Small intestine (tissue), 7 donors: ENCODE measurements at regions not wholly inside any gene's neighbourhood (a gene's known extent, or its start where the extent isn't known, plus 50 kb on each side); places are given as distances from the start of the nearest gene placed in this dataset.

Experiments
- DNase-seq, 2 donors: peaks; one replicate each; pipeline versions ENCODE4 v3.0.0 to v3.0.0-alpha.2; 2013
- FAIRE-seq: peaks from 2 replicates; lab custom pipeline; 2012; peaks lifted over from hg19 to GRCh38; lab: Jason Lieb, UNC
- H3K27ac ChIP-seq, 3 donors: one replicate each; pipeline ENCODE4 v1.5.1; 2013; ENCODE audit warnings: low read length in 2 of 3, mild to moderate bottlenecking in 2 of 3, control low read depth in 1 of 3, inconsistent platforms in 1 of 3, low read depth in 1 of 3, moderate library complexity in 1 of 3
- H3K27me3 ChIP-seq, 3 donors: one replicate each; pipeline ENCODE4 v1.6.1; 2013; ENCODE audit warnings: low read length in 3 of 3, inconsistent platforms in 1 of 3; ENCODE audit not compliant: control insufficient read depth in 3 of 3, insufficient read depth in 3 of 3
- H3K36me3 ChIP-seq, 3 donors: one replicate each; pipeline ENCODE4 v1.6.1; 2013; ENCODE audit warnings: low read length in 3 of 3, inconsistent platforms in 1 of 3, low read depth in 1 of 3, mild to moderate bottlenecking in 1 of 3, moderate library complexity in 1 of 3; ENCODE audit not compliant: control insufficient read depth in 3 of 3, insufficient read depth in 2 of 3
- H3K4me1 ChIP-seq, 3 donors: one replicate each; pipeline ENCODE4 v1.6.1; 2013; ENCODE audit warnings: low read length in 2 of 3, inconsistent platforms in 1 of 3, low read depth in 1 of 3, mild to moderate bottlenecking in 1 of 3, moderate library complexity in 1 of 3; ENCODE audit not compliant: control insufficient read depth in 3 of 3, insufficient read depth in 2 of 3
- H3K4me3 ChIP-seq, 3 donors: one replicate each; pipeline ENCODE4 v1.5.1; 2013; ENCODE audit warnings: low read length in 3 of 3, control low read depth in 1 of 3, inconsistent platforms in 1 of 3, low read depth in 1 of 3, mild to moderate bottlenecking in 1 of 3, moderate library complexity in 1 of 3
- H3K9me3 ChIP-seq, 2 donors: one replicate each; pipeline ENCODE4 v1.6.1; 2013; ENCODE audit warnings: low read depth in 1 of 2, low read length in 1 of 2; ENCODE audit not compliant: control insufficient read depth in 2 of 2, insufficient read depth in 1 of 2
- WGBS, 3 donors: extraction: QIAGEN DNeasy Blood & Tissue Kit; methylation state at CpG; one replicate each; pipeline ENCODE4 v1.1.7; 2013; 5-methylcytosine and 5-hydroxymethylcytosine counted together
- donor health status: healthy with polysubstance abuse.
- donor health status: control.
- donor health status: control.
- donor health status: Bipolar disorder and iron deficiency.
- donor health status: healthy.

GRCh38 chr7:114790521-114790920 is 131.4 kb upstream of the MDFIC start:
- WGBS, 3 donors, result 28 to 58% (median 30%) methylated on average over 1 of the region's 1 CpG
- no peaks in the 10 kb centered on the region for H3K4me1 ChIP-seq
- no peak overlapping the region for H3K4me3 ChIP-seq
- no peak overlapping the region for H3K27ac ChIP-seq
- no peaks in the 10 kb centered on the region for H3K9me3 ChIP-seq
- DNase-seq, result no peak
- no peaks in the 10 kb centered on the region for H3K27me3 ChIP-seq
- no peaks in the 10 kb centered on the region for H3K36me3 ChIP-seq
- FAIRE-seq, result no peak

- Histone ChIP-seq H3K36me3 (no peaks in the 10 kb centered on the region), H3K27ac (no peak overlapping the region), H3K4me3 (no peak overlapping the region), H3K27me3 (no peaks in the 10 kb centered on the region), H3K4me1 (no peaks in the 10 kb centered on the region), H3K9me3 (no peaks in the 10 kb centered on the region)
- FAIRE-seq (no peak), DNase-seq (no peak)
- 59 to 74% (median 65%) methylated on average over 4 of the region's 4 CpGs for WGBS, 3 donors
Measured at GRCh38 chr7:114791771-114792170, 130.1 kb upstream of the MDFIC start.

- DNase-seq (no peak), FAIRE-seq (no peak)
- WGBS, 3 donors, result 37 to 49% (median 41%) methylated on average over 5 of the region's 5 CpGs
- no peak overlapping the region for H3K27ac ChIP-seq
- no peak overlapping the region for H3K4me3 ChIP-seq
- no peaks in the 10 kb centered on the region for H3K4me1 ChIP-seq
- no peaks in the 10 kb centered on the region for H3K36me3 ChIP-seq
- no peaks in the 10 kb centered on the region for H3K27me3 ChIP-seq
- H3K9me3 ChIP-seq, result no peaks in the 10 kb centered on the region
Measured at GRCh38 chr7:114793155-114793845, 128.6 kb upstream of the MDFIC start.

- no peak for DNase-seq
- Histone ChIP-seq H3K27me3 (no peaks in the 10 kb centered on the region), H3K4me3 (no peak overlapping the region), H3K27ac (no peak overlapping the region), H3K36me3 (no peaks in the 10 kb centered on the region), H3K9me3 (no peaks in the 10 kb centered on the region), H3K4me1 (no peaks in the 10 kb centered on the region)
- FAIRE-seq, result no peak
- WGBS, 3 donors, result 65 to 72% (median 71%) methylated on average over 2 of the region's 2 CpGs
Measured at GRCh38 chr7:114795475-114795874, 126.4 kb upstream of the MDFIC start.

GRCh38 chr7:114799628-114800028 is 122.3 kb upstream of the MDFIC start:
- Histone ChIP-seq H3K27ac (no peak overlapping the region), H3K4me3 (no peak overlapping the region), H3K27me3 (no peaks in the 10 kb centered on the region), H3K4me1 (no peaks in the 10 kb centered on the region), H3K36me3 (no peaks in the 10 kb centered on the region), H3K9me3 (no peaks in the 10 kb centered on the region)
- WGBS, 3 donors, result 42 to 69% (median 60%) methylated on average over 4 of the region's 4 CpGs
- DNase-seq, result no peak
- FAIRE-seq, result no peak

- Histone ChIP-seq H3K36me3 (no peaks in the 10 kb centered on the region), H3K9me3 (no peaks in the 10 kb centered on the region), H3K4me3 (no peak overlapping the region), H3K4me1 (no peaks in the 10 kb centered on the region), H3K27me3 (no peaks in the 10 kb centered on the region), H3K27ac (no peak overlapping the region)
- FAIRE-seq (no peak), DNase-seq (no peak)
- WGBS, 3 donors, result 55 to 78% (median 67%) methylated on average over 4 of the region's 4 CpGs
Measured at GRCh38 chr7:114802632-114803031, 119.3 kb upstream of the MDFIC start.

- no peaks in the 10 kb centered on the region for H3K4me1 ChIP-seq
- no peak overlapping the region for H3K4me3 ChIP-seq
- no peak for FAIRE-seq
- no peak for DNase-seq
- no peaks in the 10 kb centered on the region for H3K27me3 ChIP-seq
- no peaks in the 10 kb centered on the region for H3K9me3 ChIP-seq
- WGBS, 3 donors, result 32 to 66% (median 54%) methylated on average over 2 of the region's 2 CpGs
- H3K36me3 ChIP-seq, result no peaks in the 10 kb centered on the region
- no peak overlapping the region for H3K27ac ChIP-seq
Measured at GRCh38 chr7:114806590-114807162, 115.2 kb upstream of the MDFIC start.

GRCh38 chr7:114812570-114812969 is 109.3 kb upstream of the MDFIC start:
- Histone ChIP-seq H3K27me3 (no peaks in the 10 kb centered on the region), H3K36me3 (no peaks in the 10 kb centered on the region), H3K4me3 (no peak overlapping the region), H3K4me1 (no peaks in the 10 kb centered on the region), H3K9me3 (no peaks in the 10 kb centered on the region), H3K27ac (no peak overlapping the region)
- DNase-seq, result no peak
- no peak for FAIRE-seq
- 81 to 87% (median 87%) methylated on average over 1 of the region's 1 CpG for WGBS, 3 donors

GRCh38 chr7:114813624-114814023 is 108.3 kb upstream of the MDFIC start:
- H3K4me1 ChIP-seq, result no peaks in the 10 kb centered on the region
- H3K27ac ChIP-seq, result no peak overlapping the region
- 76 to 84% (median 81%) methylated on average over 3 of the region's 3 CpGs for WGBS, 3 donors
- no peaks in the 10 kb centered on the region for H3K27me3 ChIP-seq
- DNase-seq (no peak), FAIRE-seq (no peak)
- H3K4me3 ChIP-seq, result no peak overlapping the region
- H3K36me3 ChIP-seq, result no peaks in the 10 kb centered on the region
- H3K9me3 ChIP-seq, result no peaks in the 10 kb centered on the region
